ENCODE measurements at regions not wholly inside any gene's neighbourhood (a gene's known extent, or its start where the extent isn't known, plus 50 kb on each side); places are given as distances from the start of the nearest gene placed in this dataset.

- TF ChIP-seq CTCF (conservative IDR thresholded peaks at IDR 0.05 in 1 of 2, IDR thresholded peaks at IDR 0.05 in 1 of 2; ENCODE audit: low read depth in 1 of 2, low read length in 2 of 2): no peak
- no peak for TF ChIP-seq EZH2 (IDR thresholded peaks at IDR 0.05; ENCODE audit: low read length, missing control alignments)
Measured at GRCh38 chr6:106746652-106747051, 117.3 kb downstream of the QRSL1 start.
